NCI-H2107 (cell line): ENCODE measurements at regions not wholly inside any gene's neighbourhood (a gene's known extent, or its start where the extent isn't known, plus 50 kb on each side); places are given as distances from the start of the nearest gene placed in this dataset.

Source experiments
- DNase-seq: peaks from one replicate; lab custom pipeline; 2025; lab: John Stamatoyannopoulos, UW

GRCh38 chr5:142507531-142508372 lies 178.1 kb downstream of the FGF1 start:
- no peak for DNase-seq

GRCh38 chr5:142506756-142507155 lies 179.1 kb downstream of the FGF1 start:
- no peak for DNase-seq

GRCh38 chr5:142506046-142506445 lies 179.8 kb downstream of the FGF1 start:
- DNase-seq, result no peak

- no peak for DNase-seq
Measured at GRCh38 chr5:142501890-142502289, 177.1 kb upstream of the SPRY4 start.

- DNase-seq, result no peak
Measured at GRCh38 chr5:142500227-142500905, 175.5 kb upstream of the SPRY4 start.

- peak; percentile 17 for DNase-seq
Measured at GRCh38 chr5:142499591-142500226, 174.9 kb upstream of the SPRY4 start.

- no peak for DNase-seq
Measured at GRCh38 chr5:142498298-142498697, 173.5 kb upstream of the SPRY4 start.

GRCh38 chr5:142495531-142495930 lies 170.7 kb upstream of the SPRY4 start:
- DNase-seq, result no peak

- DNase-seq, result no peak
Measured at GRCh38 chr5:142493875-142494518, 169.2 kb upstream of the SPRY4 start.

GRCh38 chr5:142492781-142493281 lies 168.0 kb upstream of the SPRY4 start:
- no peak for DNase-seq

- no peak for DNase-seq
Measured at GRCh38 chr5:142491679-142492078, 166.9 kb upstream of the SPRY4 start.

GRCh38 chr5:142491270-142491669 lies 166.4 kb upstream of the SPRY4 start:
- DNase-seq, result no peak

- DNase-seq, result no peak
Measured at GRCh38 chr5:142486581-142486980, 161.8 kb upstream of the SPRY4 start.

- no peak for DNase-seq
Measured at GRCh38 chr5:142486020-142486419, 161.2 kb upstream of the SPRY4 start.

- DNase-seq, result no peak
Measured at GRCh38 chr5:142484821-142485387, 160.1 kb upstream of the SPRY4 start.

- DNase-seq, result no peak
Measured at GRCh38 chr5:142482207-142482606, 157.4 kb upstream of the SPRY4 start.

GRCh38 chr5:142481410-142481809 lies 156.6 kb upstream of the SPRY4 start:
- DNase-seq, result no peak

- DNase-seq, result no peak
Measured at GRCh38 chr5:142479854-142480519, 155.2 kb upstream of the SPRY4 start.

- no peak for DNase-seq
Measured at GRCh38 chr5:142479150-142479549, 154.3 kb upstream of the SPRY4 start.

- DNase-seq, result no peak
Measured at GRCh38 chr5:142478113-142478512, 153.3 kb upstream of the SPRY4 start.

- no peak for DNase-seq
Measured at GRCh38 chr5:142475102-142475513, 150.3 kb upstream of the SPRY4 start.
